ENCODE measurements at regions not wholly inside any gene's neighbourhood (a gene's known extent, or its start where the extent isn't known, plus 50 kb on each side); places are given as distances from the start of the nearest gene placed in this dataset.

GRCh38 chr1:218995091-218995665 lies 178.5 kb upstream of the LYPLAL1 start:
- no peak for TF ChIP-seq EZH2 (IDR thresholded peaks at IDR 0.05; ENCODE audit: low read length, unreplicated experiment)
- TF ChIP-seq CTCF (conservative IDR thresholded peaks at IDR 0.05; ENCODE audit: low read depth, low read length), result 0 out of 2 replicates have a peak, but pooled peaks have one; percentile 12
